ENCODE measurements at regions not wholly inside any gene's neighbourhood (a gene's known extent, or its start where the extent isn't known, plus 50 kb on each side); places are given as distances from the start of the nearest gene placed in this dataset.
"Not testable (repeated sequence)": the region's sequence is repeated elsewhere in the genome, so short reads cannot be mapped to it uniquely, and the experiment has no call there.

DNA sequence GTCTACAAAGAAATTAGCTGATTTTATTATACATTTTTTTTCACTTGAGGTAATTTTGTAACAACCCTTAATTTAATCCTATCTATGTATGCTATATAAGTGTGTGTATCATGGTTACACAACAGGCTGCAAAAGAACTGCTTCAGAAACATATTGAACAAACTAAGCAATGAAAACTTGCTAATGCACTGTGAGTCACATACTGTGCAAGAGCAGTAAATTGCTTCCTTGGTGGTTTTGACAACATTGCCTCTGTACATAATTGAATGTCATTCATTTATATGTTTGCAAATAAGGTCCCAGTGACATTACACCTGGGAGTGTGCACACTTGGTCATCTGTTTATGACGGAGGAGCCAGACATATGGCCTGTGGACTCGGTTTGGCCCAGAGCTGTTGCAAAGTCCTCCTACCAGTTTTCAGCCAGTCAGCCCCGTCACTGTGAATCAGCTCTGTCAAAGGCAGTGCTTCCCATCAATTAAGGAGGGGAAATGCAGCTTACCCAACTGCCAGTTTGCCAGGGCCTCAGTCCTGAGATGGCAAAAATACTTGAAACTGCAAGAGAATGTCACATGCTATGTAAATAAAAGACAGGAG is 835.0 kb downstream of the TTLL7 start:
- TF ChIP-seq, protein P1, sequence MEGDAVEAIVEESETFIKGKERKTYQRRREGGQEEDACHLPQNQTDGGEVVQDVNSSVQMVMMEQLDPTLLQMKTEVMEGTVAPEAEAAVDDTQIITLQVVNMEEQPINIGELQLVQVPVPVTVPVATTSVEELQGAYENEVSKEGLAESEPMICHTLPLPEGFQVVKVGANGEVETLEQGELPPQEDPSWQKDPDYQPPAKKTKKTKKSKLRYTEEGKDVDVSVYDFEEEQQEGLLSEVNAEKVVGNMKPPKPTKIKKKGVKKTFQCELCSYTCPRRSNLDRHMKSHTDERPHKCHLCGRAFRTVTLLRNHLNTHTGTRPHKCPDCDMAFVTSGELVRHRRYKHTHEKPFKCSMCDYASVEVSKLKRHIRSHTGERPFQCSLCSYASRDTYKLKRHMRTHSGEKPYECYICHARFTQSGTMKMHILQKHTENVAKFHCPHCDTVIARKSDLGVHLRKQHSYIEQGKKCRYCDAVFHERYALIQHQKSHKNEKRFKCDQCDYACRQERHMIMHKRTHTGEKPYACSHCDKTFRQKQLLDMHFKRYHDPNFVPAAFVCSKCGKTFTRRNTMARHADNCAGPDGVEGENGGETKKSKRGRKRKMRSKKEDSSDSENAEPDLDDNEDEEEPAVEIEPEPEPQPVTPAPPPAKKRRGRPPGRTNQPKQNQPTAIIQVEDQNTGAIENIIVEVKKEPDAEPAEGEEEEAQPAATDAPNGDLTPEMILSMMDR (IDR thresholded peaks at IDR 0.05): not testable (repeated sequence)
- TF ChIP-seq POLR2AphosphoS5 (IDR thresholded peaks at IDR 0.05): not testable (repeated sequence)
